HG03571 (cell line): ENCODE measurements at regions not wholly inside any gene's neighbourhood (a gene's known extent, or its start where the extent isn't known, plus 50 kb on each side); places are given as distances from the start of the nearest gene placed in this dataset.
"Not testable (repeated sequence)": the region's sequence is repeated elsewhere in the genome, so short reads cannot be mapped to it uniquely, and the experiment has no call there.

Experiments used
- ATAC-seq: cut with Tn5 transposase; IDR thresholded peaks from one replicate; pipeline ENCODE4 v1.9.1; 2021; ENCODE audit not compliant: unreplicated experiment

- peak; percentile 78 for ATAC-seq
These were observed 5455.9 kb upstream of the TPTE start for GRCh38 chr21:5065240-5066211.

GRCh38 chr21:5066682-5067251 lies 5454.6 kb upstream of the TPTE start:
- not testable (repeated sequence) for ATAC-seq

DNA sequence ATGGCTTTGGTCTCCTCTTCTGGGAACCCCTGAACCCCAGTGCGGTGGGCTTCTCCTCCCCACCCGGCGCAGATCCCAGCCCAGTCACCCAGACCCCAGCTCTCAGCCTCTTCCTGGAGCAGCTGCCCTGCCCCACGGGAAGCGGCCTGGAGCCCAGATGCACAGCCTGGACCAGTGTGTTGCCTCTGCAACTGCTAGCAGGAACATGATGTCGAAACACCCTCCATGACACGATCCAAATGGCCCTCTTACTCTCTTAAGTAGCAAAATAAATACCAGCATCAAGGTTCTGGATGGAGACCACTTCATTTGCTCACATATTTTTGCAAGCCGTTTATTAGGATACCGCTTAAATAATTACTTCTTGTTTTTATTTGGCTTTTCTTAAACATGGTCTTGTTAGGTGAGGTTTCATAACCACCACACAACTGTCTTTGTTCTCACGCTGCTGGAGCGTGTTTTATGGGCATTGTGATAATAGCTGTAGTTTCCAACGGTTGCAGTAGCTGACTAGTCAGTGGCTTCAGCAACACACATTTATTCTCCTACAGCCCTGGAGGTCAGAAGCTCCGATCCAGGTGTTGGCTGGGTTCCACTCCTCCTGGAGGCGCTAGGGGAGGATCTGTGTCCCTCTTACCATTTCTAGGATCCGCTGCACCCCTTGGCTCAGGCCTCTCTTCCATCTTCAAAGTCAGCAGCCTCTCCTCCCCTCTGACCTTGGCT lies 5453.9 kb upstream of the TPTE start:
- not testable (repeated sequence) for ATAC-seq

DNA sequence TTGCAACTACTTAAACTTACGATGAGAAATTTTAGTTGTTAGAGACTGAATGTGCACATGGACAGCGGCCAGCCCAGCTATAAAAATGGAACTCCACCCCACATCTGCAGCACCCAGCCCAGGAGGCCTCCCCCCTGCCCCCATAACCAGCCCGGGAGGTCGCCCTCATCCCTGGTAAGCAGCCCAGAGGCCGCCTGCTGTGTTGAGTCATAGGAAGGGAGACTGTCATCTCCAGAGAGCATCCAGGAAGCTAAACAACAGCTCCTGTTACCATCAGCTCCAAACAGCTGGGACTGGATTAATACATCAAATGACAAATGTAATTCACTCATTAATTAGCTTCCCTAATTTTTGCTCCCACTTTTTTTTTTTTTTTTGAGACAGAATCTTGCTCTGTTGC lies 5452.7 kb upstream of the TPTE start:
- ATAC-seq, result not testable (repeated sequence)

DNA sequence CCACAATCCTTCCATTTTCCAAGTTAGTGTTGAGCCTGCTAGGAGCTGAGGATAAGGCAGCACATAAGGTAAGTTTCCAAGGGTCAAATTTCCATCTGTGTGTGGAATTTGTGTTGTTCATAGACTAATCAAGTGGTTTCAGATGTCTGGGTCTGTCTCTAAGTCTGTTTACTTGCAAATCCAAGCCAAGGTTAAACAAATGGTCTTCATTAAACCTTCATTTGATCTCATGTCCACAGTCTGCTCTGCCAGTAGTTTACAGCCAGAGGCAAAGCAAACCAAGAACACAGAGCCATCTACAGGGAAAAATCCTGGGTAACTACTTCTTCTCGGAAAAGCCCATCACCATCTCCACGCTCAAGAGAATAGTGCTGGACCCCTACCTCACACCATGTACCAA lies 5450.2 kb upstream of the TPTE start:
- not testable (repeated sequence) for ATAC-seq

DNA sequence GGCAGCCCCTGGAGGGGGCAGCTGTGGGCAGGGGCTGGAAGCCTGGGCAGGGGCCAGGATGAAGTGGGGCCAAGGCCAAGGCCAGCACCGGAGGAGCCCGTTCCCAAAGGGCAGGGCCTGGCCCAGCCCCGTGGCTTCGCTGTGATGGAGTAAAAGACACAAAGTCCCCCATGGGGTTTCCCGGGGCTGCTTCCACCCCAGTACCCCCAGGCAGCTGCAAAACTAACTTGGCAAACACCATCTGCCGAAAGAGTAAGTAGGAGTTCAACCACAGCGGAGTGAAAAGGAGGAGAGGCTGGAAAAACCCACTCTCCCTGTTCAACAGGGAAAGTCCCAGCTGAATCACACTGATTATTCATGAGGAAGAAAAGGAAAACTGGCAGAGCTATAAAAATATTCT lies 5444.5 kb upstream of the TPTE start:
- ATAC-seq, result not testable (repeated sequence)

GRCh38 chr21:5079361-5079760 lies 5442.0 kb upstream of the TPTE start:
- ATAC-seq, result not testable (repeated sequence)

DNA sequence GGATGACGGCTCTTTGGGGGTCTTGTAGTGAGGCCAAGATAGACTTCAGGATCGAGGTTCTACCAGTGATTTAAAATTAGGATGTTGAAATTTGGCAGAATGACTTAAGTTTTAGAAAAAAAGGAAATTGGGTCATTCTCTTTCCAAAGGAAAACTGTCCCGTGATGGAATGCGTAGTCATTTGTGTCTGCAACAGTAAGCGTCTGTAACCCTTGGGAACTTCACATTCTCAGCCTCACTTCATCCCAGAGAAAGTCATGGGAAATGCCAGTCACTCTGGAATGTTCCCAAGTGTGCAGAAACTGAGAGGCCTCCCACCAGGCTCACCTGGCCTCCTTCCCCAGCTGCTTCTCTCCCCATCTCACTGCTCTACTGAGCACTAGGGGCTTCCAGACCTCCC lies 5441.4 kb upstream of the TPTE start:
- ATAC-seq, result not testable (repeated sequence)

GRCh38 chr21:5084246-5084645 lies 5437.1 kb upstream of the TPTE start:
- ATAC-seq, result not testable (repeated sequence)

DNA sequence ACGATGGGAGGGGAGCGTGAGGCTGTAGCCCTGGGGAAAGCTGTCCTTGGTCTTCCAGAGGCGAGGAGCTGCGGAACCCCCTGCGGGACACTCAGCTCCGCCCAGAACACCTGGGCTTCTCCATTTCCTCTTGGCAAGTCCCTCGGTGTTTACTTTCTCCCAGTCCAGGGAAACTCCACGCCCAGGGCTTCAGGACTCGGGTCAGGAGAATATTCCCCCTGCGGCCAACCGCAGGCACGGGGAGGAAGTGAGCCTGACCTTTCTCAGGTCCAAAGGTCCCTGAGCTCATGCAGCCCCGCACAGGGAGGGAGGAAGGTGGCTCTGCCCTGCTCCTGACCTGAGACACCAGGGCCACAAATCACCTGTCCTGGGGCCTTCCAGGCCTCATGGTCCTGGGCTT lies 5435.9 kb upstream of the TPTE start:
- ATAC-seq, result not testable (repeated sequence)

DNA sequence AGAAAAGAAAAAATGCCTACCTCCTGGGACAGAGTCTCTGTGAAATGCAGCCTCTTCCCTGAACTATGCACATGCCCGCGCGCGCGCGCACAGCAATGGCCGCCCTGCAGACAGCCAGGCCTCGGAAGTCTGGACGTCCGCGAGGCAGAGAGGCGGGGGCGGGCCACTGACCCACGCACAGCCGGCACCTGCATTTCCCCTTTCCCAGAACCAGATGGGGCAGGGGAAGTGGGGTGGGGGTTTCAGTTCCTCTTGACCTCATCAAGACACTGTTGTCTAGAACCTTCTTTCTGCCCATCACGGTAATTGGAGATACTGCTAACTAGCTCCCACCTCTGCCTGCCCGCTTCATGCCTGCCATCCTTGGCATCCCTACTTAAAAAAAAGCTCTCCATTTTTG lies 5435.0 kb upstream of the TPTE start:
- not testable (repeated sequence) for ATAC-seq

GRCh38 chr21:5088820-5089219 lies 5432.6 kb upstream of the TPTE start:
- not testable (repeated sequence) for ATAC-seq

GRCh38 chr21:5089399-5090089 lies 5431.8 kb upstream of the TPTE start:
- not testable (repeated sequence) for ATAC-seq

GRCh38 chr21:5090132-5091079 lies 5431.0 kb upstream of the TPTE start:
- ATAC-seq, result not testable (repeated sequence)

GRCh38 chr21:5091274-5091673 lies 5430.1 kb upstream of the TPTE start:
- not testable (repeated sequence) for ATAC-seq

GRCh38 chr21:5095628-5096027 lies 5425.8 kb upstream of the TPTE start:
- not testable (repeated sequence) for ATAC-seq

GRCh38 chr21:5098010-5098743 lies 5423.2 kb upstream of the TPTE start:
- not testable (repeated sequence) for ATAC-seq

DNA sequence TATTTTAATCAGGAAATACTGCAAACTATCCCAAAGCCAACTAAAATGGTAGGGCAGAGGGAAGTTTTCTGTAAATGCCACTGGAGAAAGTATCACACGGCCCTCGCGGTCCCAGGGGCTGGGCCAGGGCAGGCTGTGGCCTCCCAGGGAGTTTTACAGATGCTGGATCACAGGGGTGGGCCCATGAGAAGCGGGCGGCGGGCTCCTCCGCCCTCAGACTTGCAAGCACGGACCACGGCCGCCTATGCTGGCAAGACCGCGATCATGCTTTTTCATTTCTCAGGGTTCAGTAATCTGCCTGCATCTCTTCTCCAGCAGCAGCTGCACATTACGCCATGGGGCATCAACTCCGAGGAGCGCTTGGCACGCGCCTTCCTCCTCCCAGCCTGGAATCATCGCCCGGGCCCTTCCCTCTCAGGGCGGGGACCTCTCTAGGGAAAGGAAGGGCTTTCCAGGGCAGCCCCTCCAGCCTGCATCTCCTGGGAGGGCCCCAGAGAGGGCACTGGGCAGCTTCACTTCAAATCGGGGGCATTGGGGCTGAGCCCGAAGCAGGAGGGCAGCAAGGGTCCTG lies 5420.7 kb upstream of the TPTE start:
- not testable (repeated sequence) for ATAC-seq

GRCh38 chr21:5101749-5102148 lies 5419.6 kb upstream of the TPTE start:
- peak; percentile 56 for ATAC-seq
